ENCODE measurements at regions not wholly inside any gene's neighbourhood (a gene's known extent, or its start where the extent isn't known, plus 50 kb on each side); places are given as distances from the start of the nearest gene placed in this dataset.

- Histone ChIP-seq H2BK5ac (ENCODE audit: low read depth, low read length) (no peak overlapping the region), H3K79me1 (ENCODE audit: low read depth, low read length) (no peaks in the 10 kb centered on the region), H3K4me3 (ENCODE audit: extremely low read depth in 1 of 4, insufficient read depth in 2 of 4, low read depth in 3 of 4, low read length in 4 of 4) (no peak overlapping the region), H3K18ac (ENCODE audit: extremely low read depth, low read length) (no peak overlapping the region), H3K23ac (ENCODE audit: insufficient read length) (no peak overlapping the region), H3K27me3 (replicated peaks in 1 of 4; ENCODE audit: control insufficient read depth in 3 of 4, extremely low read depth in 1 of 4, insufficient read depth in 3 of 4, low read length in 3 of 4) (no peaks in the 10 kb centered on the region; a peak in 2 of 7 replicates), H3K9me3 (ENCODE audit: insufficient read depth in 2 of 2, low read depth in 1 of 2, low read length in 1 of 2) (peaks cover 75 to 87% of the 10 kb centered on the region in 2 experiments), H2AFZ (ENCODE audit: low read length) (no peak overlapping the region), H3K4me1 (replicated peaks in 1 of 4; ENCODE audit: control insufficient read depth in 3 of 4, insufficient read depth in 4 of 4, low read length in 3 of 4) (no peaks in the 10 kb centered on the region), H3K27ac (ENCODE audit: low read depth, low read length) (no peak overlapping the region), H4K20me1 (replicated peaks in 1 of 2; ENCODE audit: control insufficient read depth in 1 of 2, insufficient read depth in 2 of 2, low read length in 2 of 2) (no peaks in the 10 kb centered on the region), H4K5ac (ENCODE audit: insufficient read length, low read depth, low read length) (no peak overlapping the region), H2BK12ac (ENCODE audit: low read depth, low read length) (no peak overlapping the region), H3K4ac (replicated peaks; ENCODE audit: insufficient read length, low read depth, low read length) (no peak overlapping the region), H3K4me2 (ENCODE audit: insufficient read depth in 1 of 2, low read depth in 2 of 2, low read length in 2 of 2) (no peak overlapping the region), H3K79me2 (ENCODE audit: control insufficient read depth in 1 of 2, insufficient read depth in 2 of 2, low read length in 2 of 2) (no peaks in the 10 kb centered on the region), H4K91ac (replicated peaks; ENCODE audit: insufficient read length, low read length) (no peak overlapping the region), H4K8ac (ENCODE audit: extremely low read depth, insufficient read depth, low read length) (no peak overlapping the region), H2BK120ac (replicated peaks; ENCODE audit: low read depth, low read length) (no peak overlapping the region), H2BK20ac (ENCODE audit: low read length) (no peak overlapping the region), H2BK15ac (ENCODE audit: low read length) (no peak overlapping the region), H3K9ac (replicated peaks in 1 of 4; ENCODE audit: extremely low read depth in 1 of 4, low read depth in 3 of 4, low read length in 3 of 4) (no peak overlapping the region), H2AK5ac (ENCODE audit: low read depth, low read length) (no peak overlapping the region), H3K23me2 (ENCODE audit: low read depth, low read length) (no peaks in the 10 kb centered on the region), H3K56ac (replicated peaks; ENCODE audit: insufficient read length, low read depth, low read length) (no peak overlapping the region), H3K14ac (ENCODE audit: insufficient read length) (no peak overlapping the region), H3K36me3 (ENCODE audit: control insufficient read depth in 2 of 4, insufficient read depth in 4 of 4, low read length in 3 of 4) (no peaks in the 10 kb centered on the region)
- DNase-seq (ENCODE audit: low read depth in 1 of 2, low spot score in 2 of 2) = peak in 1 of 2 experiments; percentile 45
- 50% methylated on average over 4 of the region's 4 CpGs; no CpG with 5 or more reads in 1 of the 2 experiments for WGBS, 2 experiments (ENCODE audit: extremely low coverage in 1 of 2, insufficient coverage in 1 of 2, insufficient read length in 1 of 2, insufficient replicate concordance in 2 of 2, low coverage in 1 of 2, low lambda C conversion rate in 2 of 2, missing lambda C conversion rate in 1 of 2)
- no peak for FAIRE-seq
- POLR2A ChIA-PET (ENCODE audit: partially characterized antibody) = no interaction called here
- CTCF ChIA-PET (ENCODE audit: partially characterized antibody) = interaction anchor here (0.8 kb wide), 1 partner anchor 13 kb away, joined by 3 read pairs; no protein-coding TSS in a partner anchor
- TF ChIP-seq CBX5 (IDR thresholded peaks at IDR 0.05; ENCODE audit: low read depth, low read length) (no peak), CREB1 (IDR thresholded peaks at IDR 0.05) (no peak)
Observed at GRCh38 chr17:83186226-83186625, 106.8 kb downstream of the METRNL start.
